B cell (primary cell): ENCODE measurements at regions not wholly inside any gene's neighbourhood (a gene's known extent, or its start where the extent isn't known, plus 50 kb on each side); places are given as distances from the start of the nearest gene placed in this dataset.

ENCODE experiments used
- ATAC-seq: fragments of 200-7000 bp; cut with Tn5 transposase; one replicate; pipeline ENCODE4 v1.10.0; 2021; ENCODE audit warnings: low read depth, mild to moderate bottlenecking, moderate number of reproducible peaks, moderate library complexity
- CTCF ChIA-PET: fragments of 350-600 bp; sonication (Branson Sonifier 250); formaldehyde crosslinking; loops from one replicate; lab custom pipeline; 2021; ENCODE audit warnings: antibody characterized with exemption, inconsistent platforms; lab: Charles Lee
- POLR2A ChIA-PET: fragments of 350-600 bp; sonication (Branson Sonifier 250); formaldehyde crosslinking; loops from one replicate; lab custom pipeline; 2021; ENCODE audit warnings: antibody characterized with exemption; lab: Charles Lee
- DNase-seq: peaks from one replicate; pipeline ENCODE4 v3.0.0; 2013
- H2AFZ ChIP-seq: 2 replicates; pipeline ENCODE4 v1.6.1; 2012; ENCODE audit warnings: mild to moderate bottlenecking, low read depth, low read length; ENCODE audit not compliant: insufficient read depth, poor library complexity, severe bottlenecking
- H3K27ac ChIP-seq, 2 donors: 1 replicate in 1 of 2; 2 replicates in 1 of 2; pipeline ENCODE4 v1.5.1; 2012 to 2013; ENCODE audit warnings: low read length in 2 of 2, mild to moderate bottlenecking in 2 of 2, moderate library complexity in 1 of 2
- H3K27me3 ChIP-seq, 4 experiments: fragments of 200-600 bp in 1 of 4; sonication (generic) in 1 of 4; replicated peaks in 1 of 4; 1 replicate in 2 of 4; 2 replicates in 2 of 4; pipeline versions ENCODE4 v1.6.1 to v1.7.0; 2013 to 2016; ENCODE audit warnings: low read length in 3 of 4, mild to moderate bottlenecking in 2 of 4, mixed read lengths in 1 of 4, moderate library complexity in 1 of 4; ENCODE audit not compliant: insufficient read depth in 4 of 4, control insufficient read depth in 3 of 4; ENCODE audit errors: control extremely low read depth in 1 of 4
- H3K36me3 ChIP-seq, 2 experiments: replicated peaks in 1 of 2; 1 replicate in 1 of 2; 2 replicates in 1 of 2; pipeline versions ENCODE4 v1.6.1 to v1.7.1; 2013; ENCODE audit warnings: low read length in 1 of 2; ENCODE audit not compliant: insufficient read depth in 2 of 2, control insufficient read depth in 1 of 2; ENCODE audit errors: control extremely low read depth in 1 of 2, extremely low read depth in 1 of 2
- H3K4me1 ChIP-seq, 2 donors: fragments of 200-600 bp in 1 of 2; sonication (generic) in 1 of 2; 1 replicate in 1 of 2; 2 replicates in 1 of 2; pipeline versions ENCODE4 v1.5.1 to v1.6.1; 2013 to 2017; ENCODE audit warnings: low read length in 2 of 2; ENCODE audit not compliant: control insufficient read depth in 2 of 2, insufficient read depth in 2 of 2
- H3K4me2 ChIP-seq: replicated peaks from 2 replicates; pipeline ENCODE3; 2012; ENCODE audit warnings: mild to moderate bottlenecking, low read depth, low read length; ENCODE audit not compliant: poor library complexity, severe bottlenecking
- H3K4me3 ChIP-seq, 5 experiments: fragments of 200-600 bp in 1 of 5; sonication (generic) in 1 of 5; 1 replicate in 3 of 5; 2 replicates in 2 of 5; pipeline versions ENCODE4 v1.5.1 to v1.7.0; 2011 to 2016; ENCODE audit warnings: low read length in 4 of 5, mild to moderate bottlenecking in 4 of 5, low read depth in 2 of 5, control low read depth in 1 of 5, moderate library complexity in 1 of 5; ENCODE audit not compliant: insufficient read depth in 1 of 5; ENCODE audit errors: control extremely low read depth in 1 of 5, extremely low read depth in 1 of 5
- H3K79me2 ChIP-seq: fragments of 200-600 bp; sonication (generic); one replicate; pipeline ENCODE4 v1.6.0; 2016; ENCODE audit warnings: low read length; ENCODE audit not compliant: control insufficient read depth, insufficient read depth
- H3K9ac ChIP-seq: fragments of 200-600 bp; sonication (generic); 2 replicates; pipeline ENCODE4 v1.6.1; 2017; ENCODE audit warnings: mild to moderate bottlenecking, low read length, moderate library complexity
- H3K9me3 ChIP-seq, 3 donors: one replicate each; pipeline versions ENCODE4 v1.6.1 to v1.7.1; 2013; ENCODE audit warnings: low read length in 2 of 3; ENCODE audit not compliant: control insufficient read depth in 2 of 3, insufficient read depth in 1 of 3; ENCODE audit errors: control extremely low read depth in 1 of 3
- H4K20me1 ChIP-seq: 2 replicates; pipeline ENCODE4 v1.6.0; 2012; ENCODE audit warnings: mild to moderate bottlenecking, low read length; ENCODE audit not compliant: insufficient read depth, control insufficient read depth, poor library complexity, severe bottlenecking
- H3K27ac Mint-ChIP-seq: one replicate; pipeline ENCODE4 v1.8.0; 2021; ENCODE audit warnings: mixed read lengths
- H3K27me3 Mint-ChIP-seq: one replicate; pipeline ENCODE4 v1.8.0; 2021; ENCODE audit warnings: mixed read lengths
- H3K4me1 Mint-ChIP-seq: one replicate; pipeline ENCODE4 v1.8.0; 2021; ENCODE audit warnings: mixed read lengths
- H3K4me3 Mint-ChIP-seq: one replicate; pipeline ENCODE4 v1.8.0; 2021; ENCODE audit warnings: mixed read lengths
- H3K9me3 Mint-ChIP-seq: one replicate; pipeline ENCODE4 v1.8.0; 2022; ENCODE audit warnings: mixed read lengths; ENCODE audit not compliant: insufficient read depth
- CTCF ChIP-seq: fragments of 200-600 bp; IDR thresholded peaks from one replicate; pipeline ENCODE4 v1.8.0; 2022; ENCODE audit warnings: antibody characterized with exemption, mild to moderate bottlenecking
- EZH2 ChIP-seq: IDR thresholded peaks from 2 replicates; pipeline ENCODE4 v1.6.1; 2012; ENCODE audit warnings: borderline replicate concordance, low read depth, mild to moderate bottlenecking, moderate library complexity, low read length; ENCODE audit not compliant: insufficient read depth, poor library complexity, severe bottlenecking
- WGBS: methylation state at CpG from one replicate; pipeline ENCODE4 v1.1.5; 2013; ENCODE audit warnings: missing lambda C conversion rate; ENCODE audit not compliant: insufficient coverage; 5-methylcytosine and 5-hydroxymethylcytosine counted together
- intact Hi-C: fragments of 100-400 bp; cut with micrococcal nuclease; formaldehyde crosslinking; loops from one replicate; pipeline ENCODE4 v1.10.0; 2022

GRCh38 chr19:30879225-30879624 lies 470.0 kb downstream of the TSHZ3 start:
- intact Hi-C loops = no loop called here
- no peaks in the 10 kb centered on the region for H3K79me2 ChIP-seq
- no peak overlapping the region for H3K27ac ChIP-seq
- H3K9me3 ChIP-seq = peaks cover 0 to 21% (median 0%) of the 10 kb centered on the region in 3 donors
- POLR2A ChIA-PET = no interaction called here
- H4K20me1 ChIP-seq = no peaks in the 10 kb centered on the region
- WGBS = 100% methylated on average over 3 of the region's 3 CpGs
- CTCF ChIA-PET = no interaction called here
- H3K4me1 Mint-ChIP-seq = no peaks in the 10 kb centered on the region
- no peak overlapping the region for H3K27ac Mint-ChIP-seq
- no peaks in the 10 kb centered on the region for H3K27me3 Mint-ChIP-seq
- no peaks in the 10 kb centered on the region for H3K4me1 ChIP-seq
- no peak overlapping the region for H3K4me3 Mint-ChIP-seq
- H3K36me3 ChIP-seq = no peaks in the 10 kb centered on the region
- TF ChIP-seq CTCF (no peak), EZH2 (no peak)
- H3K9ac ChIP-seq = no peak overlapping the region
- H2AFZ ChIP-seq = no peak overlapping the region
- no peak overlapping the region for H3K4me2 ChIP-seq
- H3K27me3 ChIP-seq = no peaks in the 10 kb centered on the region
- no peaks in the 10 kb centered on the region for H3K9me3 Mint-ChIP-seq
- no peak for DNase-seq
- ATAC-seq = no peak
- H3K4me3 ChIP-seq = no peak overlapping the region

- no peak overlapping the region for H3K4me3 Mint-ChIP-seq
- no peak overlapping the region for H3K4me2 ChIP-seq
Measured at GRCh38 chr19:30878495-30878894, 470.7 kb downstream of the TSHZ3 start.

More at GRCh38 chr19:30878495-30878894, 470.7 kb downstream of the TSHZ3 start:
- Histone ChIP-seq H3K4me1 (no peaks in the 10 kb centered on the region), H3K79me2 (no peaks in the 10 kb centered on the region), H3K27me3 (no peaks in the 10 kb centered on the region), H2AFZ (no peak overlapping the region), H3K9me3 (peaks cover 0 to 21% (median 0%) of the 10 kb centered on the region in 3 donors), H3K36me3 (no peaks in the 10 kb centered on the region), H3K4me3 (no peak overlapping the region), H3K27ac (no peak overlapping the region), H4K20me1 (no peaks in the 10 kb centered on the region), H3K9ac (no peak overlapping the region)
- TF ChIP-seq EZH2 (no peak), CTCF (no peak)
- H3K9me3 Mint-ChIP-seq = no peaks in the 10 kb centered on the region
- H3K27ac Mint-ChIP-seq = no peak overlapping the region
- 79% methylated on average over 2 of the region's 3 CpGs for WGBS
- DNase-seq = no peak
- no peak for ATAC-seq
- intact Hi-C loops = no loop called here
- ChIA-PET POLR2A (no interaction called here), CTCF (no interaction called here)
- no peaks in the 10 kb centered on the region for H3K27me3 Mint-ChIP-seq
- H3K4me1 Mint-ChIP-seq = no peaks in the 10 kb centered on the region
